OCI-LY3 (cell line): ENCODE measurements at regions not wholly inside any gene's neighbourhood (a gene's known extent, or its start where the extent isn't known, plus 50 kb on each side); places are given as distances from the start of the nearest gene placed in this dataset.

Experiments
- CTCF ChIP-seq: fragments of 200-600, 300-600 bp; sonication (generic); IDR thresholded peaks from 2 replicates; pipeline ENCODE4 v1.5.1; 2014; ENCODE audit warnings: antibody characterized with exemption, low read length, low read depth
- EZH2phosphoT487 ChIP-seq: fragments of 200-600 bp; shearing (Covaris generic); IDR thresholded peaks from 2 replicates; pipeline ENCODE4 v1.6.1; 2018; ENCODE audit warnings: antibody characterized with exemption, mixed run types, low read depth

DNA sequence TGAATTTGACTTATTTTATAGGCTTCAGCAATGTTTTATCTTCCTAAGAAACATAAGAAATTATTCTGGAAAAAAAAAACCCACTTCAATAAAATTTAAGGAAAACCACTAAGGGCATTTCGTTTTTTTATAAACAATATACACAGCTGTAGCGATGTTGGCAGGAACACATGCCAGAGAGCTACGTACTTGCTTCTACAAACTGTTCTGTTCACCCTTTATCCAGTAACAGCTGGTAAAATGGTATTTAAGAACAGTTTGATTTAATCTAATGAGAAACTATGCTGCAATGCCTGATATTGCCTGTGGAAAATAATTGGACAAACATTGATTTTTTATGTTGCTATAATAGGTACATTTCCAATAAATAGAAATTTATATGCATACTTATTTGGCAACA lies 137.2 kb upstream of the DACH1 start:
- TF ChIP-seq CTCF (no peak), EZH2phosphoT487 (no peak)
